CD4-positive, alpha-beta T cell treated with Interleukin-2 at 100 ng/mL for 4 hours (primary cell): ENCODE measurements at regions not wholly inside any gene's neighbourhood (a gene's known extent, or its start where the extent isn't known, plus 50 kb on each side); places are given as distances from the start of the nearest gene placed in this dataset.

Experiments
- DNase-seq: peaks from one replicate; pipeline ENCODE4 v3.0.0-alpha.2; 2020; ENCODE audit warnings: low spot score

DNA sequence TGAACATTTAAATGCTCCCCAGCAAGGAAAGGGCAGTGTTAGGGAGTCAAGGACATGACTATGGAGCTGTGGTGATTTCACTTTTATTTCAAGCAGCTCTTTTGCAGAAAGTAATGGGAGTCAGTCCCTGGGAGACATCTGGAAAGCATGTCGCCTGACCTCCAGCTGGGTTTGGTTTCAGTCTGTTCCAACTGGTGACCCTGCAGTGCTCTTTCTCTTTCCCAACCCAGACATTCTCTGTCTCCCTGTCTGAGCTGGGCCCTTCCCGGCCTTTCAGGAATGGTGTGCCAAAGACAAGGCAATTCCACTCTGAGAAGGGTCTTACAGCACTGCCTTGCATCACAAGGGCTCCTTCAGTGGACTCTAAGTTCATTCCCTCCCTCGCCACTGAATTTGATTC lies 323.2 kb downstream of the OSR1 start:
- DNase-seq = no peak

- no peak for DNase-seq
Observed at GRCh38 chr2:19033240-19033639, 325.2 kb downstream of the OSR1 start.

GRCh38 chr2:19031642-19032041 lies 326.8 kb downstream of the OSR1 start:
- no peak for DNase-seq

DNA sequence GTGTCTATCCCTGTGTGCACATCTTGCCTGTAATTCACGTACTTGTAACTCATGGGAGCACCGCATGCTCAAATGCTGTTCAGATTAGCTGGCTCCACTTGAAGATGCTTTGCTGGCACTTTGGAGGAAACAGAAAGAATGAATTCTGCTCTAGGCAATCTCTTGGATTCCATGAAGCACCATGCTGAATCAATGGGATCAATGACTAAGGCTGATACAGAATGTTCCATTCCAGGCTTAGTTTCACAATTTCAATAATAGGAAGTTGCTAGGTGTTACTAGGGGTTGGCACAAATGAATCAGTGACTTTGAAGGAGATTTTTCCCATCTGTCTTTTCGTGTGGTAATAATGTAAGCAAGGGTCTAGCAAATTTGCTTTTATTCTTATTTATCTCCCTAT lies 328.8 kb downstream of the OSR1 start:
- no peak for DNase-seq

GRCh38 chr2:19028587-19029375 lies 329.6 kb downstream of the OSR1 start:
- DNase-seq = no peak

DNA sequence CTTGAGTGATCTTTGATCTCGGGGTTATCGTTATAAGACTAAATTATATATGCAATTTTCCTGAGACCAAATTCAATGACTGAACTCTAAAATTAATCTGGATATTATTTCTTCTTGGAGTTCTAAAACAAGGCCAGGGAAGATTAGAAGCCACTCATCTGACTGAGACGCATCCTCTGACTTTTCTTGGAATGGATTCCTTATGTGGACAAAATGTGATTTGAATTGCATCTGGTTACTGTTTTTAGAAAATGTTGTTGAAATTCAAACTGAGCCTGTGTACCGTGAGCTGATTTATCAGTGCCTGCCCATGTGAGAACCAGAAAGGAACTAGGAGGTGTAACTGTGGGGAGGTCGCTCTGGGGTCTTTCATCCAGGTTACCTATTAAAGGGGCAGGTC lies 330.8 kb downstream of the OSR1 start:
- no peak for DNase-seq

DNA sequence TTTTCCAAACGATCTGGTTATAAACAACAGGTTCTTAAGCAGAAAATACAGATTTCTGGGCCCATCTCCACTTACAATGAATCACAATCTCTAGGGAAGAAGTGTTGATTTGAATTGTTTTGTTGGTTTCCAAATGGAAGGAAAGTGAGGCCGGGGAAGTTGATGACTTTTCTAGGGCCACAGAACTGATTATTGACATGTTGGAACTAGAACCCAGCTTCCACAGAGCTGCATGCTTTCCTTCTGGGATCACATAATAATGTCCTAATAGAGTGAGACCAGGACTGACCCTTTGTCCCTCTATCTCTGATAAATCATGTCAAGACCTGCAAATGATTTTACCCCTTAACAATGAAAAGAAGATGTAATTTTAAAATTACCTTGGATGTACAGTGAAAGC lies 332.2 kb downstream of the OSR1 start:
- DNase-seq = no peak

DNA sequence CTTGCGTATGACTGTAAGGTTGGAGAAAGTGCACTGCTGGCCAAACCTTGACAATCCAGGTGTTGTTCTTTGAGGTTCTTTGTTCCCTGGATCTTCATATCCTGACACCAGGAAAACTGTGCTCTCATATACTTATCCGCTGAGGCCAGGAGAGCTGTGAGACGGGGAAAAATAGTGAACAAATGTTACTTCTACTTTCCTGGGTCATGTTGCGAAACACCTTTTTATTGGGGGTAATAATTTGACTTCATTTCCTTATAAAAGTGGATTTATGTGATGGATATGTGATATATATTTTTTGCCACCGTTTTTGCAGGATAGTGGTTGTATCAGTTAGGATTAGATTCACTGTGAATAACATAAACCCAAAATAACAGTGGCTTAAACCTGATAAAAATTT lies 336.1 kb downstream of the OSR1 start:
- DNase-seq = no peak

GRCh38 chr2:19021721-19022120 lies 336.7 kb downstream of the OSR1 start:
- no peak for DNase-seq

DNA sequence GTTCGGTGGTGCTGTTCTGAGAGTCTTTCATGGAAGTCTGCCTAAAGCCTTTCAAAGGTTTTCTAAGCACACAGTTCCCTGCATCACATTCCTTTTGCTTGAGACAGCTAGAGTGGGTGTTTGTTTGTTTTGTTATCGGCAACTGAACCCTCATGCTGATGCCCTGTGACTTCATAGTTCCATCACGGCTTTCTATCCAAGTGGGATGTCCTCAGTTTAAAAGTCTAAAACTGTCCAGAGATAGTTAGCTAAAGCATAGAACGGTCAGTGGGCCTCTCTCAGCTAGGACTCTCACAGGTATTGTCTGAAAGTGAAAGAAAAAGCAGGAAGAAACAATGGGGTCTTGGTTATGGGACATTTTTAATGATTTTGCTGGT lies 337.3 kb downstream of the OSR1 start:
- no peak for DNase-seq

DNA sequence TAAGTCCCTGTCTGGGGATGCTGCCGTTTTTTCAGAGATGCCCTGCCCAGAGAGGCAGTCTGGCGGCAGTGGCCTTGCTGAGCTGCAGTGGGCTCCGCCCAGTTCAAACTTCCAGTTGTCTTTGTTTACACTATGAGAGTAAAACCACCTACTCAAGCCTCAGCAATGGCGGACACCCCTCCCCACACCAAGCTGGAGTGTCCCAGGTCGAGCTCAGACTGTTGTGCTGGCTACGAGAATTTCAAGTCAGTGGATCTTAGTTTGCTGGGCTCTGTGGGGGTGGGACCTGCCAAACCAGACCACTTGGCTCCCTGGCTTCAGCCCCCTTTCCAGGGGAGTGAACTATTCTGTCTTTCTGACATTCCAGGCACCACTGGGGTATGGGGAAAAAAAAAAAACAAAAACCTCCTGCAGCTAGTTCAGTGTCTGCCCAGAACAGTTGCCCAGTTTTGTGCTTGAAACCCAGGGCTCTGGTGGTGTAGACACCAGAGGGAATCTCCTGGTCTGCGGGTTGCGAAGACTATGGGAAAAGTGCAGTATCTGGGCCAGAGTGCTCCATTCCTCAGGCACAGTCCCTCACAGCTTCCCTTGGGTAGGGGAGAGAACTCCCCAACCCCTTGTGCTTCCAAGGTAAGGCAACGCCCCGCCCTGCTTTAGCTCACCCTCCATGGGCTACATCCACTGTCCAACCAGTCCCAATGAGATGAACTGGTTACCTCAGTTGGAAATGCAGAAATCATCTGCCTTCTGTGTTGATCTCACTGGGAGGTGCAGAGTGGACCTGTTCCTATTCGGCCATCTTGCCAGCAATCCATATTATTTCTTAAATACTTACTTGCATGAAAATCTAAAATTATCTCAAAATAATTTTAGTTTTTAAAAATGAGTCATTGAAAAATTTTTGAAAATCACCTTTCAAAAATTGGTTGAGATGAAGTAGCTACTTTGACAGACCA lies 338.0 kb downstream of the OSR1 start:
- no peak for DNase-seq

DNA sequence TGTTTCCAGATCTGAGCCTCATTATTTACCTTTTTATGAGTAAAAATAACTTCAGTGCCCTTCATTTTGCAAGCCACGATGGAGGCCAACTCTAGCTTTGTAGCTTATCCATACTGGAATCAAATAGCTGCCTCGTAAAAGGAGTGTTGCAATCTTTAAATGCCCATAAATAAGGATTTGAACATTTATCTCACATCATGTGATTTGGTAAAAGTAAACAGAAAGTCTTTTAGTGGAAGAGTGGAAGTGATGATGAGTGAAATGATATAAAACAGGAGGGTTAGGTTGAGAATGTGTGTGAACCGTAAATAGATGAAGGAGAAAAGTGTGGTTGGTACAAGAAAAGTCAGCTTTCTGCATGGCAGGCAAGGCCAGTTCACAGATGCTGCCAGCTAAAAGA lies 348.9 kb downstream of the OSR1 start:
- DNase-seq = no peak

GRCh38 chr2:19003554-19003953 lies 354.9 kb downstream of the OSR1 start:
- no peak for DNase-seq

- no peak for DNase-seq
Observed at GRCh38 chr2:19000776-19001175, 357.6 kb downstream of the OSR1 start.

- DNase-seq = no peak
Observed at GRCh38 chr2:18999198-18999597, 359.2 kb downstream of the OSR1 start.

GRCh38 chr2:18998491-18998890 lies 359.9 kb downstream of the OSR1 start:
- DNase-seq = no peak

GRCh38 chr2:18993756-18994338 lies 364.6 kb downstream of the OSR1 start:
- no peak for DNase-seq

DNA sequence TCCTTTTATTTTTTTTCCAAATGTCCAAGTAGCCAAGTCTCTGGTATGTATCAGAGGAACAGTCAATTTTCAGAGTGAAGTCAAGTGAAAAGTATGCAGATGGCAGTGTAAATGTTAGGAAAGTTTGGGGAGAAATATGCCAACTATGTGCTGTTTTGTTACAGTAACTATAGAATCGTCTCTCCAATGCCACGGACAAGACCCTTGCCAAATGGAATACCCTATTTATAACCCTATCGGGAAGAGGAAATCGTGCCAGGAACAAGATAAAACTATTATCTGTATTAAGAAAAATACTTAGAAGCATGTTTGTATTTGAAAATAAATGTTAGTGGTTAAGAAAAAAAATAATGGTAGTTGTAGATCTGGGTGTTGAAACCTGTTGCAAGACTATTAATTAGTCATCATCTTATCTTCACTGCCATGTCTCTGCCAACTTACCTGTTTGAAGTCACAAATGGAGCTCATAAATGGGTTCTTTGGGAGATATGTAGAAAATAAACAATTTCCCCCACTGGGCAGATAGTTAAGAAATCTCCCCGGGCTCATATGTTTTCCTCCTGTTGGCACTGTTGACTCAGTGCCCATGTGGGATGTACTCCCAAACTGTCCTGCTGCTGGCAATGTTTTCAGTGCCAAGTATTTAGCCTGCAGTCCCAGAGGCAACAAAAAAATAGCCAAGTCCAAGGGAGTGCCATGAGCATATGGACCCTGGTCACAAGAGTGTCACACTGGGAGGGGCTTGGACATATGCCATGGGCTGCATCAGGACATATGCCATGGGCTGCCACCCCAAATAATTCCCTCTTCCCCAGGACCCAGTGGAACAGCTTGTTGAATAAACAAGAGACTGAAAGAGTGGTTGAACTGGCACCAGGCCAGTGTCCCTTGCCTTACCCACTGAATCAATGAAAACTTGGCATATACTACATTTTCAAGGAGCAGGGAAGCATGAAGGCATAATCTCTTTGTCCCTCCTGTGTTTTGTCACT lies 366.9 kb downstream of the OSR1 start:
- no peak for DNase-seq

DNA sequence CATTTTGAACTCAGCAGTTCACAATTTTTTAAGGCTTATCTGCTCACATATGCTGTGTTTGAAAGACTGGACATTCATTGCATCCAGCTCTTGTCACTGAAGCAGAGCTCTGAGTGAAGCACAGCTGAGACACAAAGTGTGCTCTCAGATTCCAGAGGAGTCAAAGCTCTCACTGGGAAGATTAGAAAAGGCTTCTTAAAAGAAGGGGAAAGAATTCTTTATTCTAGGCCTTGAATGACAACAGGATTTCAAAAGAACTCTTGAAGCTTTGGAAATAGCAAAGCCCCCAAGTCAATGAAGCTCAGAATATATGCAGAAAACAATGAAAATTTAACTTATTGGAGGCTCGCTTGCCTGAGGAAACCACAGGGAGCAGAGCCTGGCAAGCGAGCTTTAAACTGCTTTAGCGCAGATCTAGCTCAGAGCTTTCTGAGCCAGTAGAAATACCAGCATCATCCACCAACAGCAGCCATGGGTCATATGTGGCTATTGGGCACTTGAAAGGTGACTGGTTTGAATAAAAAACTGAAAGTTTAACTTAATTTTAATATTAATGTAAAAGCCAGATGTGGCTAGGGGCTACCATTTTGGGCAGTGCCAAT lies 369.7 kb downstream of the OSR1 start:
- no peak for DNase-seq

- no peak for DNase-seq
Observed at GRCh38 chr2:18987592-18988073, 370.8 kb downstream of the OSR1 start.

DNA sequence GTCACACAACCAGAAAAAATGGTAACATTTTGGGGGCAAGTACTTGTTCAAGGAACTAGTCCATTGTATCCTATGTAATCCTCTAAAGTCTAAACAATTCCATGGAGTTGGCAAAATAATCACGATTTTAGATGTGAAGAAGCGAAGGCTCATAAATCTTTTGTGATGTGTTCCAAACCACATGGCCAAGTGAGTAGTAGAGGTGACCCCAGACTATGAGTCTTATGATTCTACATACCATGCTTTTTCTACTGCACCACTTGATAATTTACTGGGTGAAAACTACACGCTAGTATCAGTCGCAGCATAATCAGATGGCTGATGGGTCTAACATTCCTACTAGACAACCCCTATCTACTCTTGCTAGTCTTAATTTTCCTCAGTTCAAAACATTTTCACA lies 371.4 kb downstream of the OSR1 start:
- DNase-seq = no peak
